Dendritic cell treated with granulocyte-macrophage colony-stimulating factor and Interleukin-4, amounts not matched to agents 40 ng/mL and 50 ng/mL, for 4 days (primary cell): ENCODE measurements at regions not wholly inside any gene's neighbourhood (a gene's known extent, or its start where the extent isn't known, plus 50 kb on each side); places are given as distances from the start of the nearest gene placed in this dataset.
"Not testable (repeated sequence)": the region's sequence is repeated elsewhere in the genome, so short reads cannot be mapped to it uniquely, and the experiment has no call there.

Experiments used
- H3K27ac Mint-ChIP-seq: one replicate; pipeline ENCODE4 v1.8.0; 2022; ENCODE audit warnings: mild to moderate bottlenecking, mixed read lengths
- H3K27me3 Mint-ChIP-seq: one replicate; pipeline ENCODE4 v1.8.0; 2022; ENCODE audit warnings: mild to moderate bottlenecking, mixed read lengths
- H3K36me3 Mint-ChIP-seq: one replicate; pipeline ENCODE4 v1.8.0; 2022; ENCODE audit warnings: low read depth, mixed read lengths
- H3K4me1 Mint-ChIP-seq: one replicate; pipeline ENCODE4 v1.8.0; 2022; ENCODE audit warnings: low read depth, mixed read lengths
- H3K4me3 Mint-ChIP-seq: one replicate; pipeline ENCODE4 v1.8.0; 2022; ENCODE audit warnings: mild to moderate bottlenecking, moderate library complexity, mixed read lengths
- H3K9me3 Mint-ChIP-seq: one replicate; pipeline ENCODE4 v1.8.0; 2022; ENCODE audit warnings: mixed read lengths
- intact Hi-C: fragments of 100-400 bp; cut with micrococcal nuclease; formaldehyde crosslinking; loops from one replicate; pipeline ENCODE4 v1.15.0; 2022

DNA sequence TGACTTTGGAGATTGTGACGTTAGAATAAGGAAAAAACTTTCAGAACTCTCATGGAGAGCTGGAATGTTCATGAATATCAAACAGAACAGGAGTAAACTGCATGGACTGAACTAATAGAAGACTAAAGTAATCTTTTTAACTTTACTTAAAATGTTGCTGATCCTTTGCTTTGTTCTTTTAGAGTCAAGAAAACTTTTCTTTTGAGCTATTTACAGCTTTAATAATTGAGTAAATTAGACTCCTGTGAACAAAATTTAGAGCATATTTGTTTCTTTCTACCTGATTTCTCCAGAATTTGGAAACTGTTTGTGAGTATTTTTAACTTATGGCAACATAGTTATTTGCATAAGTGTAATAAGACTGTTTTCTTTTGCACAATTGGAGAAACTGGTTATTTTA lies 146.3 kb downstream of the CDCA7 start:
- Mint-ChIP-seq H3K4me3 (no peak overlapping the region), H3K36me3 (no peaks in the 10 kb centered on the region), H3K4me1 (no peaks in the 10 kb centered on the region), H3K9me3 (peaks cover 8% of the 10 kb centered on the region), H3K27ac (no peak overlapping the region), H3K27me3 (peaks cover 3% of the 10 kb centered on the region)
- intact Hi-C loops = no loop called here

DNA sequence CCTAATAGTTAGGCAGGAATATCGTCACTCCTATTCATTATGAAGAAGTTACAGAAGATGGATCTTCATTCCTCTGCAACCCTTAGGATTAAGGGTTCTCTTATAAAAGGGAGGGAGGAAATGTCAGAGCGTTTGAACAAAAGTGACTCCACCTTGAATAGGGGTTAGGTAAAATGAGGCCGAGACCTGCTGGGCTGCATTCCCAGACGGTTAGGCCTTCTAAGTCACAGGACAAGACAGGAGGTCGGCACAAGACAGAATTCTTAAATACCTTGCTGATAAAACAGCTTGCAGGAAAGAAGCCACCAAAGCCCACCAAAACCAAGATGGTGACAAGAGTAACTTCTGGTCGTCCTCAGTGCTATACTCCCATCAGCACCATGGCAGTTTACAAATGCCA lies 147.6 kb downstream of the CDCA7 start:
- Mint-ChIP-seq H3K27ac (no peak overlapping the region), H3K27me3 (peaks cover 3% of the 10 kb centered on the region), H3K4me3 (no peak overlapping the region), H3K4me1 (no peaks in the 10 kb centered on the region), H3K36me3 (no peaks in the 10 kb centered on the region), H3K9me3 (peaks cover 8% of the 10 kb centered on the region)
- intact Hi-C loops = no loop called here

DNA sequence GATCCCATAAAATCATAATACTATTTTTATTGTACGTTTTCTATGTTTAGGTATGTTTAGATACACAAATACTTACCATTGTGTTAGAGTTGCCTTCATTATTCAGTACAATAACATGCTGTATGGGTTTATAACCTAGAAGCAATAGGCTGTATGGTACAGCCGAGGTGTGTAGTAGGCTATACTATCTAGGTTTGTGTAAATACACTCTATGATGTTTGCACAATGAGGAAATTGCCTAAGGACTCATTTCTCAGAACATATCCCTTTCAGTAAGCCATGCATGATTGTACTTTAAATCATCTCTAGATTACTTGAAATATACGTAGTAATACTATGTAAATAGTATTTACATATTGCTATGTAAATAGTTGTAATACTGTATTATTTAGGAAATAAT lies 156.7 kb downstream of the CDCA7 start:
- intact Hi-C loops = no loop called here
- H3K4me1 Mint-ChIP-seq = no peaks in the 10 kb centered on the region
- no peak overlapping the region for H3K27ac Mint-ChIP-seq
- no peaks in the 10 kb centered on the region for H3K9me3 Mint-ChIP-seq
- H3K4me3 Mint-ChIP-seq = no peak overlapping the region
- H3K27me3 Mint-ChIP-seq = peaks cover 6% of the 10 kb centered on the region
- H3K36me3 Mint-ChIP-seq = no peaks in the 10 kb centered on the region

DNA sequence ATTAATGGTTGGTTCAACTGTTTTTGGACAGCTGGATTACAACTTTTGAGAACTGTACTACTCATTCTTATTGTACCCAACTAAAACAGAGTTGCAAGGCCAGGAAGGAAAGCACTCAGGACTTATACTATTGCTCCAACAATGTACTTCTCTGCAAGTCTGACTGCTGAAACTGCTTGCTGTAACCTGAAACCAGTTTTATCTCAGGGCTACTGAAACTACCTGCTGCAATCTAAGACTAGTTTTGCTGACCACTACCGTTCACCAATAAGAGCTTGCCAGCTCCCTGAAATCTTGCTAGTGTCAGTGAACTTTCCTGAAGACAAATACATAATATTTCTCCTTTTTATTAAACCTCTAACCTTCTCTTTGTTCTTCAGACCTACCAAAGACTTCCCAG lies 157.3 kb downstream of the CDCA7 start:
- no peak overlapping the region for H3K27ac Mint-ChIP-seq
- peaks cover 6% of the 10 kb centered on the region for H3K27me3 Mint-ChIP-seq

DNA sequence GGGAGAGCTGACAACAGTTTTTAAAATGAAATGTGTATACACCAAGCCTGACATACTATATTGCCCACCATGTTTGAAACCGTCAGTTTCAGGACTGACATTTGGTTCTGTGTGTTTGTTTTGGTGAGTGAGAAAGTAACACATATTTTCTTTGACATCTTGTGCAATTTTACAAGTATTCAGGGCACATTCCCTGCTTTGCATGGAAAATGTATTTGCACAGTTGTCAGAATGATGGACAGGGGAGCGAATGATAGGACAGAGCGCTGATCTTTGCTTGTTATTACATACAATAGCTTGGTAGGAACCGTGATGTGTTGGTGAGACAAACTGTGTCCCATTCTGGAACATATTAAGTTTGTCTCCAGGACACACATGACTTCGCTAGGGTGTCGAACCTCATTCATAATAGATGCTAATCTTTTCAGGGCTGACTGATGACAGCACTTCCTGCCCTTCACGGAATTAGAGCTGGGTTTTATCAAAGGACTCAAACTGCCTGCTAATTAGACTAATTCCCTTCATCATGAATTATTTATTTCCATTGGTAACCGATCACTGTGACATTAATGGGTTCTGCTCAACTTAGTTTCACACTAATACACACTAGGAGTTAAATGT lies 158.5 kb downstream of the CDCA7 start:
- Mint-ChIP-seq H3K4me3 (no peak overlapping the region), H3K36me3 (no peaks in the 10 kb centered on the region), H3K27ac (no peak overlapping the region), H3K4me1 (no peaks in the 10 kb centered on the region), H3K9me3 (peaks cover 15% of the 10 kb centered on the region), H3K27me3 (peaks cover 10% of the 10 kb centered on the region)
- intact Hi-C loops = no loop called here

More for the DNA sequence above, 157.3 kb downstream of the CDCA7 start:
- Mint-ChIP-seq H3K4me3 (no peak overlapping the region), H3K36me3 (no peaks in the 10 kb centered on the region), H3K9me3 (peaks cover 2% of the 10 kb centered on the region), H3K4me1 (no peaks in the 10 kb centered on the region)
- intact Hi-C loops = no loop called here

DNA sequence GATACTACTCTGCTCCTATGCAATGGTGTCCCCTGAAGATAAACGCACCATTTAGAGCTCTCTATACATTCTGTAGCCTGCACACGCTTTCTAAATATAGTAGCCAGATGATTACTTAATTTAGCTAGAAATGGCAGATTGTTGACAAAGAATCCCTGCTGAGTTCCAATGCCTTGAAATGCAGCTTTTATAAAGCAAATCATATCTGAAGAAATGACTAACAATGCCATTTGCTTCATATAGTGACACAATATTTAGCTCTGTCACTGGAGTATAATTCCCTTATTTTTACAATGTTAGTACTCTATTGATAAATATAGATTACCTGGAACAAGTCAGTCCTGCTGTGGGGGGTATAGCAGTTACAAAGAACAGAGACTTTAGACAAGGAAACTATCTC lies 166.2 kb downstream of the CDCA7 start:
- peaks cover 16% of the 10 kb centered on the region for H3K4me1 Mint-ChIP-seq
- no peak overlapping the region for H3K27ac Mint-ChIP-seq
- peaks cover 20% of the 10 kb centered on the region for H3K9me3 Mint-ChIP-seq
- no peaks in the 10 kb centered on the region for H3K36me3 Mint-ChIP-seq
- H3K27me3 Mint-ChIP-seq = peaks cover 8% of the 10 kb centered on the region
- intact Hi-C loops = no loop called here
- H3K4me3 Mint-ChIP-seq = no peak overlapping the region

DNA sequence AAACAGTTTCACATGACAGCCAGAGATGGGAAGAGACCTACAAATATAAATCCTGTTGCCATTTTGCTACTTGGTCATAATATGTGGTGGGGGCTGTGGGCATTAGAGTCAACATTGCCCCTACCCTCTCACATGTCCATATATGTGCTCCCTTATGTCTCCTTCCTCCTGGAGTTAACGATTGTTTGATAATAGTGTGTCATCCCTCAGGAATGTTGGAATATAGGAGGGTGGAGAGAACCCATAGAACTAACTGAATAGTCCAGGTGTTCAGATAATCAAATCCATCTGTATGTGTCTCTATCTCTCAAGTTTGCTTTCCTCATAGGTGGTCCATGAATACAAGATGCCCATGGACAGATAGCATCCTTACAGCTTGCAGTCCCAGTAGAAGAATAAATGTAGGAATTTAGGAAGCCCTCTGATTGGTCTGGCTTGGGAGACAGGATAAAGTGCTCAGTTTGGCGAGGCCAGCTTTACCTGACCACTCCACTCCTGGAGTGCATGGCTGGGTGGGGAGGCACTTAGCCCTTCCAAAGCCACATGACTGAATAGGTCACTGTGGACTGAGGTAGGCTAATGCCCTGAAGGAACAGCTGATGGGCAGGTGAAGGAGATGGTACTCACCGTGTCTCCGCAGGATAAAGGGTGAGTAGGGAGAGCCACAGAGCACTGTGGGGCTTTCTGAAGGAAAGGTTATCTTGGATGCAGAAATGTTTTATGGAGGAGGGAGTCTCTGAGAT lies 166.9 kb downstream of the CDCA7 start:
- intact Hi-C loops = no loop called here
- H3K4me1 Mint-ChIP-seq = peaks cover 16% of the 10 kb centered on the region
- H3K36me3 Mint-ChIP-seq = no peaks in the 10 kb centered on the region
- H3K27ac Mint-ChIP-seq = no peak overlapping the region
- peaks cover 8% of the 10 kb centered on the region for H3K27me3 Mint-ChIP-seq
- peaks cover 20% of the 10 kb centered on the region for H3K9me3 Mint-ChIP-seq
- no peak overlapping the region for H3K4me3 Mint-ChIP-seq

DNA sequence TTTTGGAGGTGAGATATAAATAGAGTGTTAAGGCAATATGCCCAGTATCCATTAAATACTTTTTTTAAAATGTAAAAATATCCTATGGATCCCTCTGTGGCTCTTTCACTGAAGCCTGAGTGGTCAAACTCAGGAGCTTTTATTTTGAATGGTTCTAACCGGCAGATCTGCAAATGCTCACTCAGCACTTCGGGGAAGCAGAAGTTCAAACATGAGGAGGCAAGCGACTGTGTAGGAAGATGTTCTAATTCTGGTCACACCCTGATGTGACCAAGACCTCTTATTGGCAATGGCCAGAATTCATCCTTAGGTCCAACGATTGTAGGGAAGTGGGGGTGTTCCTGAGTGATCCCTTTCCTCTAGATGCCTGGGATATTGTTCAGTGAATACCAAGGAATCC lies 168.8 kb downstream of the CDCA7 start:
- H3K36me3 Mint-ChIP-seq = no peaks in the 10 kb centered on the region
- H3K9me3 Mint-ChIP-seq = peaks cover 3% of the 10 kb centered on the region
- H3K27me3 Mint-ChIP-seq = peaks cover 4% of the 10 kb centered on the region
- H3K27ac Mint-ChIP-seq = peak overlapping the region; percentile 88
- H3K4me1 Mint-ChIP-seq = peaks cover 16% of the 10 kb centered on the region
- intact Hi-C loops = no loop called here
- H3K4me3 Mint-ChIP-seq = no peak overlapping the region

DNA sequence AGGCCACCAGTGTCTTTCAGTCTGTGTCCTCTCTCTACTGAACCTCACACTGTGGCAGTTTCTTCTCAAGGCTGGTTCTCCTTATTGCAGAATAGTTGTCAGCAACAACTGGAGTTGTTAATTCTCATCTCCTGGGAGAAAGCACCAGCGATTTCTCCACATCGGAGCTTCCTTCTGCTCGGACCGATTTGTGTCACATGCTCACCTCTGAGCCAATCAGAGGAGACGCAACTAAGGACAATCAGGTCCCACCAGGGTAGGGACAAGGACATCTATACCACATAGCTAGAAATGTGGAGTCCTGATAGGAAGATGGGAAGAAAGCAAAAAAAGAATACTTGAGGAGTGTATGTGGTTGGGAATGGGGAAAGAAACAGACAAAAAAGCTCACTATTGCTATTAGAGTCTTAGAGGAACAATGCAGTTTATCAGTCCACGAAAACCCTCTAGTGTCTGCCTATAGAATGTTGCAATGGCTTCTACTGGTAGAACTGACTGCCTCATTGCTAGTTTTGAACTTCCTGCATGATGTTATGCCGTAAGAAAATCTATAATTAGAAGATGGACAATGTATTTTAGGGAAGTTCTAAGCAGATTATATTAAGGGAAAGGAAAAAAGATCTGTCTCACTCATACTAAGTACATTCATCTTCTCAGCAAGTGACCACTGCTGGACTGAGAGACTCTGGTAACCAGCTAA lies 169.7 kb downstream of the CDCA7 start:
- peak overlapping the region; percentile 37 for H3K4me3 Mint-ChIP-seq
- intact Hi-C loops = no loop called here
- no peaks in the 10 kb centered on the region for H3K36me3 Mint-ChIP-seq
- peaks cover 16% of the 10 kb centered on the region for H3K4me1 Mint-ChIP-seq
- peaks cover 4% of the 10 kb centered on the region for H3K27me3 Mint-ChIP-seq
- H3K9me3 Mint-ChIP-seq = no peaks in the 10 kb centered on the region
- H3K27ac Mint-ChIP-seq = peak overlapping the region; percentile 88

DNA sequence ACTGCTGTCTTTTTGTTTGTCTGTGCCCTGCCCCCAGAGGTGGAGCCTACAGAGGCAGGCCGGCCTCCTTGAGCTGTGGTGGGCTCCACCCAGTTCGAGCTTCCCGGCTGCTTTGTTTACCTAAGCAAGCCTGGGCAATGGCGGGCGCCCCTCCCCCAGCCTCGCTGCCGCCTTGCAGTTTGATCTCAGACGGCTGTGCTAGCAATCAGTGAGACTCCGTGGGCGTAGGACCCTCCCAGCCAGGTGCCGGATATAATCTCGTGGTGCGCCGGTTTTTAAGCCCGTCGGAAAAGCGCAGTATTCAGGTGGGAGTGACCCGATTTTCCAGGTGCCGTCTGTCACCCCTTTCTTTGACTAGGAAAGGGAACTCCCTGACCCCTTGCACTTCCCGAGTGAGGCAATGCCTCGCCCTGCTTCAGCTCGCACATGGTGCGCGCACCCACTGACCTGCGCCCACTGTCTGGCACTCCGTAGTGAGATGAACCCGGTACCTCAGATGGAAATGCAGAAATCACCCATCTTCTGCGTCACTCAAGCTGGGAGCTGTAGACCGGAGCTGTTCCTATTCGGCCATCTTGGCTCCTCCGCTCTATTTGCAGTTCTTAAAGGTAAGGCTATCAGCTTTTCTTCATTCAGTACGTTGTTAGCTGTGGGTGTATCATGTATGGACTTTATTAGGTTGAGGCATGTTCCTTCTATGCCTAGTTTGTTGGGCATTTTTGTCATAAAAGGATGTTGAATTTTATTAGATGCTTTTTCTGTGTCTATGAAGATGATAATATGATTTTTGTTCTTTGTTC lies 178.3 kb downstream of the CDCA7 start:
- H3K4me1 Mint-ChIP-seq, intact Hi-C loops, H3K4me3 Mint-ChIP-seq, H3K9me3 Mint-ChIP-seq, H3K36me3 Mint-ChIP-seq, H3K27ac Mint-ChIP-seq: not testable (repeated sequence)
- peaks cover 23% of the 10 kb centered on the region for H3K27me3 Mint-ChIP-seq

DNA sequence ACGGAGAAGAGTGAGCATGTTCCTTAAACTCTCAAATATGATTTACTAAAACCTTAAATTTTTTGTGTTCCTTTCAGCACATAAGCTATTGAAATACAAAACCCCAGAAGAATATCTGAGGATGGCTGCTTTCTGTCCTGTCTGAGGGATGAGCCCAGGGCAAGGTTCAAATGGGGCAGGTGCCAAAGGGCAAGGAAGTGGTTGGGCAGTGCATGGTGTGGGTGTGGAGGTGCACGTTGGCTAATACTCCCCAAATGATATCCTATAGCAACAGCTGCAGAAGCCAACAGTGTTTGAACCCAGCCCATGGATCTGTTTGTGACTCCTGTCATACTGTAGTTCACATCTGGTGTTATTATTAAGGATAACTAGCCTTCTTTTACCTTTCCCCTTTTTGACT lies 183.0 kb downstream of the CDCA7 start:
- intact Hi-C loops = no loop called here
- Mint-ChIP-seq H3K27me3 (peaks cover 22% of the 10 kb centered on the region), H3K27ac (no peak overlapping the region), H3K9me3 (no peaks in the 10 kb centered on the region), H3K4me3 (no peak overlapping the region), H3K4me1 (no peaks in the 10 kb centered on the region), H3K36me3 (no peaks in the 10 kb centered on the region)

DNA sequence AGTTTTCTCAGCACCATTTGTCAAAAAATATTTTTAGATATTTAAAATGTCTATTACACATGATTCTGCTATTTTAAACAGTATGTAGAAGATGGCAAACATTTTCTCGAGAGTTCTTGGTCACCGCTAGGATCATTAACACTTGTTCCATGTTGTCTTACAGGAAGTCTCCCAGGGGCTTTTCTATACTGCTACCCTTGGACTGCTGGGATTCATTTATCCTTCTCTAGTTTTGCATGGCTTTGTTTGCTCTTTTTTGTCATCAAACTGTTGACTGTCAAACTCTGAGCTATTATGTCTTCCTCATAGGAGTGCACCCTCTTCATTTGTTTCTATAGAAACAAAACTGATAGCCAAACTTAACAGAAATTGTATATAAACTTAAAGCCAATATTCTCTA lies 184.9 kb downstream of the CDCA7 start:
- no peak overlapping the region for H3K27ac Mint-ChIP-seq
- H3K27me3 Mint-ChIP-seq = peaks cover 16% of the 10 kb centered on the region
- H3K4me3 Mint-ChIP-seq = no peak overlapping the region
- H3K36me3 Mint-ChIP-seq = no peaks in the 10 kb centered on the region
- no peaks in the 10 kb centered on the region for H3K4me1 Mint-ChIP-seq
- intact Hi-C loops = no loop called here
- H3K9me3 Mint-ChIP-seq = no peaks in the 10 kb centered on the region

DNA sequence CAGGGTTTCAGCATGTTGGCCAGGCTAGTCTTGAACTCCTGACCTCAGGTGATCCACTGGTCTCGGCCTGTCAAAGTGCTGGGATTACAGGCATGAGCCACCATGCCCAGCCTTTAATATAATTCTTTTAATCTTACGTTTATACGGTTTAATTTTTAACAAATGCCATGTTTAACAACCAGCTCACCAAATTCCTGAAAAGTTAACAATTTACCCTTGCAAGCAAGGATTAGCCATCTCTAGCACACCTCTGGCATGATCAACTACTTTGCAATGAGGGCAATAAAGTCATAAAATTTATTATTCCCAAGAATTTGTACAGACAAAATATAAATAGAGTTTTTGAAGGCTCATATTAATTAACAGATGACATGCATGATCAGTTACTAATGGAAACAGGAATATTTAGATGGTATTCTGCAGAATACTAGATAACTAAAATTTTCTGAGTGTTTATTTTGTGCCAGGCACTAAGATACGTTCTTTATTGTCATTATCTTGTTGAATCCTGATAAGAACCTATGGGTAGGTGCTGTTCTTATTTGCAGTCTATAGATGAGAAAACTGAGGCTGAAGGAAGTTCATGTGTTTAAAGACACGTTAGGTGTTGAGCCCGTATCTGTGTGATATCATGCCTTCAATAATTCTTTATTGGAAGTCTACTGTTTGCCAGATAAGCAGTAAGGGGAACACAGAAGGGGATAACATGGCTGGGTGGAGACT lies 190.1 kb downstream of the CDCA7 start:
- no peaks in the 10 kb centered on the region for H3K36me3 Mint-ChIP-seq
- H3K9me3 Mint-ChIP-seq = no peaks in the 10 kb centered on the region
- no peaks in the 10 kb centered on the region for H3K27me3 Mint-ChIP-seq

More for the DNA sequence above, 190.1 kb downstream of the CDCA7 start:
- peaks cover 19% of the 10 kb centered on the region for H3K4me1 Mint-ChIP-seq
- intact Hi-C loops = no loop called here
- H3K4me3 Mint-ChIP-seq = no peak overlapping the region
- no peak overlapping the region for H3K27ac Mint-ChIP-seq
